Neural progenitor cell (in vitro differentiated cells): ENCODE measurements at regions not wholly inside any gene's neighbourhood (a gene's known extent, or its start where the extent isn't known, plus 50 kb on each side); places are given as distances from the start of the nearest gene placed in this dataset.

Source experiments
- DNase-seq: peaks from one replicate; pipeline ENCODE4 v3.0.0-alpha.2; 2016; ENCODE audit warnings: low spot score
- H2AFZ ChIP-seq: fragments of 200-600 bp; sonication (generic); replicated peaks from 2 replicates; pipeline ENCODE4 v1.6.1; 2016; ENCODE audit warnings: antibody characterized with exemption
- H3F3A ChIP-seq: fragments of 200-600 bp; sonication (generic); 2 replicates; pipeline ENCODE4 v1.6.1; 2016; ENCODE audit warnings: antibody characterized with exemption, low read depth
- H3K27ac ChIP-seq: fragments of 200-600 bp; sonication (generic); 2 replicates; pipeline ENCODE4 v1.5.1; 2016; ENCODE audit warnings: mild to moderate bottlenecking
- H3K27me3 ChIP-seq: fragments of 200-600 bp; sonication (generic); 2 replicates; pipeline ENCODE4 v1.6.1; 2016; ENCODE audit warnings: mild to moderate bottlenecking, moderate library complexity
- H3K36me3 ChIP-seq: fragments of 200-600 bp; sonication (generic); 2 replicates; pipeline ENCODE4 v1.5.1; 2016
- H3K4me1 ChIP-seq: fragments of 200-600 bp; sonication (generic); 2 replicates; pipeline ENCODE4 v1.6.1; 2016; ENCODE audit warnings: mixed run types
- H3K4me2 ChIP-seq: fragments of 200-600 bp; sonication (generic); 2 replicates; pipeline ENCODE4 v1.6.1; 2016
- H3K4me3 ChIP-seq: fragments of 200-600 bp; sonication (generic); 2 replicates; pipeline ENCODE4 v1.5.1; 2016
- H3K79me2 ChIP-seq: fragments of 200-600 bp; sonication (generic); 2 replicates; pipeline ENCODE4 v1.6.1; 2016; ENCODE audit warnings: low read depth
- H3K9ac ChIP-seq: fragments of 200-600 bp; sonication (generic); 2 replicates; pipeline ENCODE4 v1.6.1; 2016
- H3K9me3 ChIP-seq: fragments of 200-600 bp; sonication (generic); 2 replicates; pipeline ENCODE4 v1.5.1; 2016; ENCODE audit warnings: low read depth
- H4K20me1 ChIP-seq: fragments of 200-600 bp; sonication (generic); 2 replicates; pipeline ENCODE4 v1.6.1; 2016; ENCODE audit warnings: low read depth
- H3K27ac Mint-ChIP-seq: 3 replicates; pipeline ENCODE4 v1.8.0; 2021; ENCODE audit warnings: mixed read lengths
- H3K27me3 Mint-ChIP-seq: 2 replicates; pipeline ENCODE4 v1.8.0; 2022; ENCODE audit warnings: low read depth, mild to moderate bottlenecking, inconsistent platforms, moderate library complexity, mixed read lengths; ENCODE audit not compliant: insufficient read depth
- H3K36me3 Mint-ChIP-seq: 3 replicates; pipeline ENCODE4 v1.8.0; 2021; ENCODE audit warnings: mixed read lengths
- H3K4me1 Mint-ChIP-seq: 3 replicates; pipeline ENCODE4 v1.8.0; 2021; ENCODE audit warnings: mixed read lengths
- H3K4me3 Mint-ChIP-seq: 3 replicates; pipeline ENCODE4 v1.8.0; 2021; ENCODE audit warnings: mild to moderate bottlenecking, moderate library complexity, mixed read lengths
- H3K9me3 Mint-ChIP-seq: 3 replicates; pipeline ENCODE4 v1.8.0; 2020; ENCODE audit warnings: mixed read lengths
- EZH2 ChIP-seq: fragments of 200-600 bp; sonication (generic); IDR thresholded peaks from 2 replicates; pipeline ENCODE4 v1.6.1; 2017; ENCODE audit warnings: antibody characterized with exemption, mild to moderate bottlenecking, moderate library complexity
- EZH2phosphoT487 ChIP-seq: fragments of 200-600 bp; sonication (generic); IDR thresholded peaks from 2 replicates; pipeline ENCODE4 v1.6.1; 2017; ENCODE audit warnings: antibody characterized with exemption
- TF ChIP-seq, protein P1 (sequence below): fragments of 200-600 bp; sonication (generic); IDR thresholded peaks from 2 replicates; pipeline ENCODE4 v1.5.1; 2017; ENCODE audit warnings: antibody characterized with exemption, mild to moderate bottlenecking

GRCh38 chr12:111174251-111174960 lies 194.5 kb downstream of the PHETA1 start:
- Histone ChIP-seq H4K20me1 (no peaks in the 10 kb centered on the region), H3K4me3 (no peak overlapping the region), H3K27me3 (no peaks in the 10 kb centered on the region), H3K4me2 (no peak overlapping the region), H3K9me3 (no peaks in the 10 kb centered on the region), H3K4me1 (no peaks in the 10 kb centered on the region), H3K9ac (no peak overlapping the region), H3K36me3 (no peaks in the 10 kb centered on the region), H3K27ac (no peak overlapping the region), H3K79me2 (no peaks in the 10 kb centered on the region), H2AFZ (no peak overlapping the region), H3F3A (no peaks in the 10 kb centered on the region)
- H3K4me1 Mint-ChIP-seq: peaks cover 10% of the 10 kb centered on the region
- H3K27me3 Mint-ChIP-seq: peaks cover 2% of the 10 kb centered on the region
- H3K36me3 Mint-ChIP-seq: no peaks in the 10 kb centered on the region
- H3K9me3 Mint-ChIP-seq: no peaks in the 10 kb centered on the region
- no peak overlapping the region for H3K4me3 Mint-ChIP-seq
- DNase-seq: peak; percentile 30
- TF ChIP-seq, protein P1, sequence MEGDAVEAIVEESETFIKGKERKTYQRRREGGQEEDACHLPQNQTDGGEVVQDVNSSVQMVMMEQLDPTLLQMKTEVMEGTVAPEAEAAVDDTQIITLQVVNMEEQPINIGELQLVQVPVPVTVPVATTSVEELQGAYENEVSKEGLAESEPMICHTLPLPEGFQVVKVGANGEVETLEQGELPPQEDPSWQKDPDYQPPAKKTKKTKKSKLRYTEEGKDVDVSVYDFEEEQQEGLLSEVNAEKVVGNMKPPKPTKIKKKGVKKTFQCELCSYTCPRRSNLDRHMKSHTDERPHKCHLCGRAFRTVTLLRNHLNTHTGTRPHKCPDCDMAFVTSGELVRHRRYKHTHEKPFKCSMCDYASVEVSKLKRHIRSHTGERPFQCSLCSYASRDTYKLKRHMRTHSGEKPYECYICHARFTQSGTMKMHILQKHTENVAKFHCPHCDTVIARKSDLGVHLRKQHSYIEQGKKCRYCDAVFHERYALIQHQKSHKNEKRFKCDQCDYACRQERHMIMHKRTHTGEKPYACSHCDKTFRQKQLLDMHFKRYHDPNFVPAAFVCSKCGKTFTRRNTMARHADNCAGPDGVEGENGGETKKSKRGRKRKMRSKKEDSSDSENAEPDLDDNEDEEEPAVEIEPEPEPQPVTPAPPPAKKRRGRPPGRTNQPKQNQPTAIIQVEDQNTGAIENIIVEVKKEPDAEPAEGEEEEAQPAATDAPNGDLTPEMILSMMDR: peak; percentile 39
- TF ChIP-seq EZH2phosphoT487: no peak
- TF ChIP-seq EZH2: no peak
- no peak overlapping the region for H3K27ac Mint-ChIP-seq

GRCh38 chr12:111173836-111174235 lies 195.1 kb downstream of the PHETA1 start:
- no peak overlapping the region for H3K27ac ChIP-seq
- DNase-seq: no peak
- no peak overlapping the region for H3K4me2 ChIP-seq
- H3K27me3 Mint-ChIP-seq: peaks cover 2% of the 10 kb centered on the region
- H3K9ac ChIP-seq: no peak overlapping the region
- no peak for TF ChIP-seq EZH2phosphoT487
- TF ChIP-seq EZH2: no peak
- TF ChIP-seq, protein P1: no peak
- H3K9me3 Mint-ChIP-seq: no peaks in the 10 kb centered on the region
- no peak overlapping the region for H3K4me3 Mint-ChIP-seq
- no peak overlapping the region for H3K27ac Mint-ChIP-seq
- no peak overlapping the region for H2AFZ ChIP-seq
- no peaks in the 10 kb centered on the region for H3F3A ChIP-seq
- H3K4me1 Mint-ChIP-seq: peaks cover 8% of the 10 kb centered on the region
- no peaks in the 10 kb centered on the region for H3K36me3 ChIP-seq
- no peak overlapping the region for H3K4me3 ChIP-seq
- no peaks in the 10 kb centered on the region for H3K36me3 Mint-ChIP-seq
- no peaks in the 10 kb centered on the region for H3K9me3 ChIP-seq
- no peaks in the 10 kb centered on the region for H3K79me2 ChIP-seq
- no peaks in the 10 kb centered on the region for H3K4me1 ChIP-seq
- H3K27me3 ChIP-seq: no peaks in the 10 kb centered on the region
- H4K20me1 ChIP-seq: no peaks in the 10 kb centered on the region

DNA sequence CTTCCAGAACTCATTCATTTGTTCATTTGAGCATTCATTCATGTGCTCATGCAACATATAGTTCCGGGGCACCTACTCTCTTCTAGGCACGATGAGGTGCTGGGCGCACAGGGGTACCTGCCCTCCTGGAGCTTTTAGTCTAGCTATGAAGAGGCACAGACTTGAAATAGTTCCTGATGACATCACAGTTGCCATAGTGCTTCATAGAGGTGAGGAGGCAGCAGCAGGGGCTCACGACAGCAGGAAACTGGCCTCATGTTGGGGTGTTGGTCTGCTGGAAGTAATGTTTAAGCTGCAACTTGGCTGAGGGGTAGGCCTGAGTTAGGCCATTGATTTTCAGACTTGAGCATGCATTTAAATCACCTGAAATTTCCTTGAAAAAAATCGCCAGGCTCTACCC lies 195.5 kb downstream of the PHETA1 start:
- H3K4me1 Mint-ChIP-seq: peaks cover 8% of the 10 kb centered on the region
- H3K79me2 ChIP-seq: no peaks in the 10 kb centered on the region
- no peaks in the 10 kb centered on the region for H3K27me3 ChIP-seq
- H3K9me3 Mint-ChIP-seq: no peaks in the 10 kb centered on the region
- peaks cover 2% of the 10 kb centered on the region for H3K27me3 Mint-ChIP-seq
- H4K20me1 ChIP-seq: no peaks in the 10 kb centered on the region
- no peak for DNase-seq
- H3K4me3 Mint-ChIP-seq: no peak overlapping the region
- no peak overlapping the region for H3K4me3 ChIP-seq
- H3K4me2 ChIP-seq: no peak overlapping the region
- H3F3A ChIP-seq: no peaks in the 10 kb centered on the region
- no peaks in the 10 kb centered on the region for H3K4me1 ChIP-seq
- H3K27ac ChIP-seq: no peak overlapping the region
- no peak overlapping the region for H3K27ac Mint-ChIP-seq
- no peak overlapping the region for H3K9ac ChIP-seq
- H3K36me3 Mint-ChIP-seq: no peaks in the 10 kb centered on the region
- H3K9me3 ChIP-seq: no peaks in the 10 kb centered on the region
- TF ChIP-seq, protein P1: no peak
- TF ChIP-seq EZH2phosphoT487 (no peak), EZH2 (no peak)
- no peaks in the 10 kb centered on the region for H3K36me3 ChIP-seq
- no peak overlapping the region for H2AFZ ChIP-seq
